ENCODE measurements at regions not wholly inside any gene's neighbourhood (a gene's known extent, or its start where the extent isn't known, plus 50 kb on each side); places are given as distances from the start of the nearest gene placed in this dataset.

GRCh38 chr4:111662496-111662895 is 482.8 kb upstream of the FAM241A start:
- TF ChIP-seq EZH2 (IDR thresholded peaks at IDR 0.05): no peak
- TF ChIP-seq POLR2AphosphoS5 (IDR thresholded peaks at IDR 0.05; ENCODE audit: borderline replicate concordance, low read depth, low read length): no peak
- no peak for TF ChIP-seq FOXP2 (optimal IDR thresholded peaks at IDR 0.05; ENCODE audit: control extremely low read depth, extremely low read length, insufficient read depth)

Measured in SK-N-MC (cell line).